SKM-1 treated with dmso at 0.1 percent for 144 hours (cell line): ENCODE measurements at regions not wholly inside any gene's neighbourhood (a gene's known extent, or its start where the extent isn't known, plus 50 kb on each side); places are given as distances from the start of the nearest gene placed in this dataset.

Experiments
- DNase-seq: peaks from one replicate; lab custom pipeline; 2025; ENCODE audit not compliant: unreplicated experiment; lab: John Stamatoyannopoulos, UW

- no peak for DNase-seq
These were observed 915.3 kb upstream of the SLITRK6 start for GRCh38 chr13:86714495-86714894.

GRCh38 chr13:86725105-86725504, 925.9 kb upstream of the SLITRK6 start:
- no peak for DNase-seq

GRCh38 chr13:86729206-86729605, 930.0 kb upstream of the SLITRK6 start:
- peak; percentile 88 for DNase-seq

GRCh38 chr13:86731987-86732386, 932.8 kb upstream of the SLITRK6 start:
- DNase-seq = peak; percentile 14

- DNase-seq = no peak
These were observed 933.7 kb upstream of the SLITRK5 start for GRCh38 chr13:86737334-86737932.

GRCh38 chr13:86741762-86742285, 929.3 kb upstream of the SLITRK5 start:
- no peak for DNase-seq

GRCh38 chr13:86757236-86757978, 913.8 kb upstream of the SLITRK5 start:
- no peak for DNase-seq

GRCh38 chr13:86758116-86758515, 913.1 kb upstream of the SLITRK5 start:
- DNase-seq = no peak

GRCh38 chr13:86760620-86761019, 910.6 kb upstream of the SLITRK5 start:
- DNase-seq = no peak

GRCh38 chr13:86765462-86765861, 905.7 kb upstream of the SLITRK5 start:
- no peak for DNase-seq

- no peak for DNase-seq
These were observed 882.6 kb upstream of the SLITRK5 start for GRCh38 chr13:86788616-86789015.

GRCh38 chr13:86792153-86792651, 879.0 kb upstream of the SLITRK5 start:
- no peak for DNase-seq

- DNase-seq = no peak
These were observed 875.3 kb upstream of the SLITRK5 start for GRCh38 chr13:86795858-86796257.

GRCh38 chr13:86810361-86810760, 860.8 kb upstream of the SLITRK5 start:
- no peak for DNase-seq

GRCh38 chr13:86813198-86813597, 858.0 kb upstream of the SLITRK5 start:
- no peak for DNase-seq

- DNase-seq = no peak
These were observed 845.8 kb upstream of the SLITRK5 start for GRCh38 chr13:86825410-86825809.

- DNase-seq = no peak
These were observed 844.9 kb upstream of the SLITRK5 start for GRCh38 chr13:86826232-86826631.

GRCh38 chr13:86830046-86830445, 841.1 kb upstream of the SLITRK5 start:
- no peak for DNase-seq

- DNase-seq = no peak
These were observed 840.1 kb upstream of the SLITRK5 start for GRCh38 chr13:86831084-86831483.

- no peak for DNase-seq
These were observed 832.6 kb upstream of the SLITRK5 start for GRCh38 chr13:86838411-86839120.

GRCh38 chr13:86839221-86839620, 832.0 kb upstream of the SLITRK5 start:
- DNase-seq = no peak
